H1 (cell line): ENCODE measurements at regions not wholly inside any gene's neighbourhood (a gene's known extent, or its start where the extent isn't known, plus 50 kb on each side); places are given as distances from the start of the nearest gene placed in this dataset.

Experiments used
- ATF3 ChIP-seq: IDR thresholded peaks from 2 replicates; pipeline ENCODE4 v1.6.1; 2011; ENCODE audit warnings: low read depth, mild to moderate bottlenecking, low read length; ENCODE audit not compliant: insufficient read depth
- CHD7 ChIP-seq: fragments of 300-600 bp; sonication (generic); IDR thresholded peaks from 2 replicates; pipeline ENCODE4 v1.7.1; 2012; ENCODE audit warnings: low read length, moderate library complexity, mild to moderate bottlenecking, inconsistent platforms; ENCODE audit not compliant: insufficient replicate concordance
- FOSL1 ChIP-seq: IDR thresholded peaks from 2 replicates; pipeline ENCODE4 v1.6.1; 2011; ENCODE audit warnings: mild to moderate bottlenecking, low read depth, low read length, moderate library complexity; ENCODE audit not compliant: insufficient read depth
- HDAC6 ChIP-seq: IDR thresholded peaks from one replicate; pipeline ENCODE4 v1.7.1; 2012; ENCODE audit warnings: low read depth, mild to moderate bottlenecking, inconsistent platforms, low read length, moderate library complexity
- JUND ChIP-seq: IDR thresholded peaks from 2 replicates; pipeline ENCODE4 v1.6.1; 2011; ENCODE audit warnings: mild to moderate bottlenecking, improper control_type of control experiment, low read length
- NRF1 ChIP-seq: IDR thresholded peaks from 2 replicates; pipeline ENCODE4 v1.6.1; 2011; ENCODE audit warnings: mild to moderate bottlenecking, low read depth, low read length, improper control_type of control experiment
- RBBP5 ChIP-seq: IDR thresholded peaks from 2 replicates; pipeline ENCODE4 v1.7.1; 2012; ENCODE audit warnings: low read depth, mild to moderate bottlenecking, inconsistent platforms, low read length, moderate library complexity, borderline replicate concordance
- RNF2 ChIP-seq: fragments of 200-900, 300-1000 bp; sonication (generic); IDR thresholded peaks from 2 replicates; pipeline ENCODE4 v1.7.1; 2016; ENCODE audit warnings: borderline replicate concordance, low read depth, mild to moderate bottlenecking, antibody characterized with exemption, low read length; ENCODE audit not compliant: poor library complexity, severe bottlenecking; ENCODE audit errors: missing control alignments
- RXRA ChIP-seq: IDR thresholded peaks from 2 replicates; pipeline ENCODE4 v1.6.1; 2011; ENCODE audit warnings: low read depth, mild to moderate bottlenecking, low read length, moderate library complexity; ENCODE audit not compliant: insufficient read depth
- SAP30 ChIP-seq: fragments of 300-600 bp; sonication (generic); IDR thresholded peaks from 2 replicates; pipeline ENCODE4 v1.7.1; 2012; ENCODE audit warnings: low read length, moderate library complexity, mild to moderate bottlenecking, inconsistent platforms; ENCODE audit not compliant: insufficient read depth, insufficient replicate concordance
- ZNF274 ChIP-seq: IDR thresholded peaks from 2 replicates; pipeline ENCODE4 v1.7.0; 2012; ENCODE audit warnings: low read length, borderline replicate concordance; ENCODE audit errors: extremely low read depth

GRCh38 chr9:40927260-40927631 lies 201.2 kb downstream of the FOXD4L6 start (continued):
- TF ChIP-seq CHD7 (no peak), ZNF274 (no peak), RNF2 (no peak), RXRA (no peak), JUND (no peak), RBBP5 (no peak), ATF3 (no peak), FOSL1 (no peak), HDAC6 (no peak), NRF1 (no peak), SAP30 (no peak)
